Astrocyte (in vitro differentiated cells and primary cell): ENCODE measurements at regions not wholly inside any gene's neighbourhood (a gene's known extent, or its start where the extent isn't known, plus 50 kb on each side); places are given as distances from the start of the nearest gene placed in this dataset.

Experiments used
- DNase-seq: peaks from one replicate; pipeline ENCODE4 v3.0.0-alpha.2; 2010; ENCODE audit warnings: low read depth
- FAIRE-seq: peaks from 2 replicates; lab custom pipeline; 2011; peaks lifted over from hg19 to GRCh38; lab: Jason Lieb, UNC
- H2AFZ ChIP-seq: 2 replicates; pipeline ENCODE4 v1.6.0; 2012; ENCODE audit warnings: low read depth, low read length, inconsistent platforms
- H3K27ac ChIP-seq: 2 replicates; pipeline ENCODE4 v1.5.1; 2011; ENCODE audit warnings: low read depth, low read length, inconsistent platforms
- H3K27me3 ChIP-seq: 2 replicates; pipeline ENCODE4 v1.6.0; 2011; ENCODE audit warnings: low read length, inconsistent platforms; ENCODE audit not compliant: insufficient read depth
- H3K36me3 ChIP-seq: 2 replicates; pipeline ENCODE4 v1.5.1; 2011; ENCODE audit warnings: low read length, inconsistent platforms; ENCODE audit not compliant: insufficient read depth
- H3K4me1 ChIP-seq: 2 replicates; pipeline ENCODE4 v1.5.1; 2011; ENCODE audit warnings: low read length, inconsistent platforms; ENCODE audit not compliant: insufficient read depth
- H3K4me2 ChIP-seq: 2 replicates; pipeline ENCODE4 v1.6.0; 2012; ENCODE audit warnings: low read length, inconsistent platforms
- H3K4me3 ChIP-seq: 2 replicates; pipeline ENCODE4 v1.5.1; 2011; ENCODE audit warnings: low read depth, mild to moderate bottlenecking, low read length, inconsistent platforms; ENCODE audit not compliant: insufficient read depth
- H3K79me2 ChIP-seq: 2 replicates; pipeline ENCODE4 v1.6.0; 2012; ENCODE audit warnings: mild to moderate bottlenecking, low read length, inconsistent platforms; ENCODE audit not compliant: insufficient read depth
- H3K9ac ChIP-seq: 2 replicates; pipeline ENCODE4 v1.6.0; 2012; ENCODE audit warnings: mild to moderate bottlenecking, low read length, inconsistent platforms
- H3K9me3 ChIP-seq: 2 replicates; pipeline ENCODE4 v1.5.1; 2012; ENCODE audit warnings: low read depth, mild to moderate bottlenecking, low read length, inconsistent platforms; ENCODE audit not compliant: insufficient read depth
- H4K20me1 ChIP-seq: 2 replicates; pipeline ENCODE4 v1.6.0; 2012; ENCODE audit warnings: low read length, inconsistent platforms; ENCODE audit not compliant: insufficient read depth
- H3K27ac Mint-ChIP-seq: one replicate; pipeline ENCODE4 v1.8.0; 2021; ENCODE audit warnings: mild to moderate bottlenecking, mixed read lengths; ENCODE audit not compliant: unreplicated experiment
- H3K27me3 Mint-ChIP-seq: one replicate; pipeline ENCODE4 v1.8.0; 2021; ENCODE audit warnings: low read depth, mixed read lengths; ENCODE audit not compliant: unreplicated experiment
- H3K36me3 Mint-ChIP-seq: one replicate; pipeline ENCODE4 v1.8.0; 2021; ENCODE audit warnings: low read depth, mixed read lengths; ENCODE audit not compliant: unreplicated experiment
- H3K4me1 Mint-ChIP-seq: one replicate; pipeline ENCODE4 v1.8.0; 2021; ENCODE audit warnings: low read depth, mixed read lengths; ENCODE audit not compliant: unreplicated experiment
- H3K4me3 Mint-ChIP-seq: one replicate; pipeline ENCODE4 v1.8.0; 2021; ENCODE audit warnings: mild to moderate bottlenecking, moderate library complexity, mixed read lengths; ENCODE audit not compliant: unreplicated experiment
- H3K9me3 Mint-ChIP-seq: one replicate; pipeline ENCODE4 v1.8.0; 2021; ENCODE audit warnings: mild to moderate bottlenecking, mixed read lengths; ENCODE audit not compliant: unreplicated experiment
- CTCF ChIP-seq: IDR thresholded peaks from 2 replicates; pipeline ENCODE4 v1.5.1; 2011; ENCODE audit warnings: low read depth, mild to moderate bottlenecking, inconsistent platforms, low read length, moderate library complexity; ENCODE audit not compliant: insufficient read depth
- EZH2 ChIP-seq: IDR thresholded peaks from 2 replicates; pipeline ENCODE4 v1.6.1; 2012; ENCODE audit warnings: mild to moderate bottlenecking, low read length, inconsistent platforms; ENCODE audit not compliant: insufficient read depth

- Mint-ChIP-seq H3K27me3 (peaks cover 9% of the 10 kb centered on the region), H3K27ac (no peak overlapping the region), H3K4me3 (no peak overlapping the region), H3K4me1 (peaks cover 15% of the 10 kb centered on the region), H3K36me3 (no peaks in the 10 kb centered on the region), H3K9me3 (peaks cover 2% of the 10 kb centered on the region)
- Histone ChIP-seq H3K36me3 (no peaks in the 10 kb centered on the region), H3K9ac (no peak overlapping the region), H3K27me3 (peaks cover 17% of the 10 kb centered on the region), H4K20me1 (no peaks in the 10 kb centered on the region), H3K4me3 (no peak overlapping the region), H3K9me3 (no peaks in the 10 kb centered on the region), H3K27ac (no peak overlapping the region), H2AFZ (no peak overlapping the region), H3K79me2 (no peaks in the 10 kb centered on the region), H3K4me1 (no peaks in the 10 kb centered on the region), H3K4me2 (no peak overlapping the region)
- FAIRE-seq (peak; percentile 52), DNase-seq (peak; percentile 90)
- TF ChIP-seq CTCF: no peak
- no peak for TF ChIP-seq EZH2
These were observed 275.0 kb upstream of the SESN3 start for GRCh38 chr11:95505927-95506426.

- no peaks in the 10 kb centered on the region for H3K9me3 ChIP-seq
- peaks cover 2% of the 10 kb centered on the region for H3K9me3 Mint-ChIP-seq
- no peak overlapping the region for H3K9ac ChIP-seq
- H3K4me3 ChIP-seq: no peak overlapping the region
- no peak for FAIRE-seq
- no peak overlapping the region for H2AFZ ChIP-seq
- H3K4me1 Mint-ChIP-seq: peaks cover 28% of the 10 kb centered on the region
- peaks cover 11% of the 10 kb centered on the region for H3K4me1 ChIP-seq
- TF ChIP-seq EZH2 (no peak), CTCF (no peak)
- H3K27ac Mint-ChIP-seq: no peak overlapping the region
- H4K20me1 ChIP-seq: no peaks in the 10 kb centered on the region
- H3K36me3 ChIP-seq: no peaks in the 10 kb centered on the region
- peak; percentile 44 for DNase-seq
- peaks cover 13% of the 10 kb centered on the region for H3K27me3 ChIP-seq
- no peak overlapping the region for H3K4me2 ChIP-seq
- H3K27me3 Mint-ChIP-seq: peaks cover 7% of the 10 kb centered on the region
- H3K4me3 Mint-ChIP-seq: no peak overlapping the region
- H3K36me3 Mint-ChIP-seq: no peaks in the 10 kb centered on the region
- H3K79me2 ChIP-seq: no peaks in the 10 kb centered on the region
- H3K27ac ChIP-seq: no peak overlapping the region
These were observed 272.0 kb upstream of the SESN3 start for GRCh38 chr11:95503047-95503446.

- DNase-seq: no peak
- no peaks in the 10 kb centered on the region for H3K36me3 ChIP-seq
- H3K9me3 ChIP-seq: no peaks in the 10 kb centered on the region
- H3K4me2 ChIP-seq: no peak overlapping the region
- TF ChIP-seq EZH2: no peak
- no peak for TF ChIP-seq CTCF
- peaks cover 12% of the 10 kb centered on the region for H3K27me3 ChIP-seq
- H3K9ac ChIP-seq: no peak overlapping the region
- Mint-ChIP-seq H3K36me3 (no peaks in the 10 kb centered on the region), H3K4me3 (no peak overlapping the region), H3K27me3 (peaks cover 6% of the 10 kb centered on the region), H3K4me1 (peaks cover 28% of the 10 kb centered on the region), H3K27ac (no peak overlapping the region), H3K9me3 (peaks cover 2% of the 10 kb centered on the region)
- no peaks in the 10 kb centered on the region for H3K79me2 ChIP-seq
- no peaks in the 10 kb centered on the region for H4K20me1 ChIP-seq
- FAIRE-seq: no peak
- no peak overlapping the region for H2AFZ ChIP-seq
- H3K27ac ChIP-seq: no peak overlapping the region
- H3K4me3 ChIP-seq: no peak overlapping the region
- H3K4me1 ChIP-seq: peaks cover 11% of the 10 kb centered on the region
These were observed 271.5 kb upstream of the SESN3 start for GRCh38 chr11:95502522-95502921.
